ENCODE measurements at regions not wholly inside any gene's neighbourhood (a gene's known extent, or its start where the extent isn't known, plus 50 kb on each side); places are given as distances from the start of the nearest gene placed in this dataset.

- no peak overlapping the region for H2AFZ ChIP-seq (ENCODE audit: low read depth, low read length)
- no peak overlapping the region for H3K4me3 ChIP-seq (ENCODE audit: low read length)
- H3K4me1 ChIP-seq (ENCODE audit: insufficient read depth, low read length), result peaks cover 38% of the 10 kb centered on the region
- H3K36me3 ChIP-seq (ENCODE audit: insufficient read depth, low read length), result no peaks in the 10 kb centered on the region
- H3K27me3 ChIP-seq (ENCODE audit: insufficient read depth, low read length), result no peaks in the 10 kb centered on the region
- H3K9me3 ChIP-seq (ENCODE audit: low read length), result no peaks in the 10 kb centered on the region
Observed at GRCh38 chr2:217332866-217333265, 473.0 kb upstream of the TNP1 start.

- H3K4me1 ChIP-seq (ENCODE audit: insufficient read depth, low read length), result peaks cover 41% of the 10 kb centered on the region
- H2AFZ ChIP-seq (ENCODE audit: low read depth, low read length), result no peak overlapping the region
- H3K36me3 ChIP-seq (ENCODE audit: insufficient read depth, low read length), result no peaks in the 10 kb centered on the region
- H3K9me3 ChIP-seq (ENCODE audit: low read length), result no peaks in the 10 kb centered on the region
- H3K4me3 ChIP-seq (ENCODE audit: low read length), result no peak overlapping the region
- H3K27me3 ChIP-seq (ENCODE audit: insufficient read depth, low read length), result no peaks in the 10 kb centered on the region
Observed at GRCh38 chr2:217332417-217332791, 472.5 kb upstream of the TNP1 start.

GRCh38 chr2:217331523-217332416 lies 471.9 kb upstream of the TNP1 start:
- no peaks in the 10 kb centered on the region for H3K9me3 ChIP-seq (ENCODE audit: low read length)
- H2AFZ ChIP-seq (ENCODE audit: low read depth, low read length), result no peak overlapping the region
- no peaks in the 10 kb centered on the region for H3K27me3 ChIP-seq (ENCODE audit: insufficient read depth, low read length)
- no peak overlapping the region for H3K4me3 ChIP-seq (ENCODE audit: low read length)
- peaks cover 41% of the 10 kb centered on the region for H3K4me1 ChIP-seq (ENCODE audit: insufficient read depth, low read length)
- H3K36me3 ChIP-seq (ENCODE audit: insufficient read depth, low read length), result no peaks in the 10 kb centered on the region

GRCh38 chr2:217330647-217331046 lies 470.8 kb upstream of the TNP1 start:
- Histone ChIP-seq H3K4me3 (ENCODE audit: low read length) (no peak overlapping the region), H3K4me1 (ENCODE audit: insufficient read depth, low read length) (peaks cover 41% of the 10 kb centered on the region), H2AFZ (ENCODE audit: low read depth, low read length) (no peak overlapping the region), H3K36me3 (ENCODE audit: insufficient read depth, low read length) (no peaks in the 10 kb centered on the region), H3K27me3 (ENCODE audit: insufficient read depth, low read length) (no peaks in the 10 kb centered on the region), H3K9me3 (ENCODE audit: low read length) (no peaks in the 10 kb centered on the region)

- no peak overlapping the region for H3K4me3 ChIP-seq (ENCODE audit: low read length)
- H3K4me1 ChIP-seq (ENCODE audit: insufficient read depth, low read length), result peaks cover 41% of the 10 kb centered on the region
- no peaks in the 10 kb centered on the region for H3K27me3 ChIP-seq (ENCODE audit: insufficient read depth, low read length)
Observed at GRCh38 chr2:217329023-217329431, 469.2 kb upstream of the TNP1 start.

GRCh38 chr2:217328622-217328978 lies 468.7 kb upstream of the TNP1 start:
- H3K4me1 ChIP-seq (ENCODE audit: insufficient read depth, low read length), result peaks cover 41% of the 10 kb centered on the region
- H3K36me3 ChIP-seq (ENCODE audit: insufficient read depth, low read length), result no peaks in the 10 kb centered on the region
- H3K9me3 ChIP-seq (ENCODE audit: low read length), result no peaks in the 10 kb centered on the region
- no peaks in the 10 kb centered on the region for H3K27me3 ChIP-seq (ENCODE audit: insufficient read depth, low read length)
- no peak overlapping the region for H3K4me3 ChIP-seq (ENCODE audit: low read length)
- H2AFZ ChIP-seq (ENCODE audit: low read depth, low read length), result peak overlapping the region; percentile 72

More at GRCh38 chr2:217329023-217329431, 469.2 kb upstream of the TNP1 start:
- Histone ChIP-seq H3K36me3 (ENCODE audit: insufficient read depth, low read length) (no peaks in the 10 kb centered on the region), H2AFZ (ENCODE audit: low read depth, low read length) (peak overlapping the region; percentile 72), H3K9me3 (ENCODE audit: low read length) (no peaks in the 10 kb centered on the region)

DNA sequence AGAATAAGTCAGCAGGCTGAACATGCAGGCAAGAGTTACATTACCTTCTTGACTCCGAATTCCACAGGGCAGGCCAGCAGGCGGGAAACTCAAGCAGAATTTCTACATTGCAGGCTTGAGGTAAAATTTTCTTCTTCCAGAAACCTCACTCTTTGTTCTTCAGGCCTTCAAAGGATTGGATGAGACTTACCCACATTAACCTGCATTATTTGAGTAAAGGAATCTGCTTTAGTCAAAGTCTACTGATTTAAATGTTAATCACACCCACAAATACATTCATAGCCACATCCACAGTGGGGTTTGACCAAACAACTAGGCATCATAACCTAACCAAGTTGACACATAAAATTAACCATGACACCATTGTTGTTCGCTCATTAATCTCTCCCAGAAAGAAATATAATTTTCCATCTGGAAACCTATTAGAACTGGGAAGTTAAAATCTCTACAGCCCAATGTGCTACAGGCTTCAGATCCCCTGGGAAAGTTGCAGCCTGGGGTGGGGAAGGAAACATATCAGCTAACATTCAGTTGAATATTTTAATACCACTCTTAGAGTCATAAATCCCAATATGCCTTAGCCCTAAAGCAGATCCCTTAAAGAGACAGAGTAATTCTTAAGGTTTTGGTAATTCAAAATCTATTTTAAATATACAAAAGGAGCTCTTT lies 468.2 kb upstream of the TNP1 start:
- Histone ChIP-seq H3K9me3 (ENCODE audit: low read length) (no peaks in the 10 kb centered on the region), H3K27me3 (ENCODE audit: insufficient read depth, low read length) (no peaks in the 10 kb centered on the region)

DNA sequence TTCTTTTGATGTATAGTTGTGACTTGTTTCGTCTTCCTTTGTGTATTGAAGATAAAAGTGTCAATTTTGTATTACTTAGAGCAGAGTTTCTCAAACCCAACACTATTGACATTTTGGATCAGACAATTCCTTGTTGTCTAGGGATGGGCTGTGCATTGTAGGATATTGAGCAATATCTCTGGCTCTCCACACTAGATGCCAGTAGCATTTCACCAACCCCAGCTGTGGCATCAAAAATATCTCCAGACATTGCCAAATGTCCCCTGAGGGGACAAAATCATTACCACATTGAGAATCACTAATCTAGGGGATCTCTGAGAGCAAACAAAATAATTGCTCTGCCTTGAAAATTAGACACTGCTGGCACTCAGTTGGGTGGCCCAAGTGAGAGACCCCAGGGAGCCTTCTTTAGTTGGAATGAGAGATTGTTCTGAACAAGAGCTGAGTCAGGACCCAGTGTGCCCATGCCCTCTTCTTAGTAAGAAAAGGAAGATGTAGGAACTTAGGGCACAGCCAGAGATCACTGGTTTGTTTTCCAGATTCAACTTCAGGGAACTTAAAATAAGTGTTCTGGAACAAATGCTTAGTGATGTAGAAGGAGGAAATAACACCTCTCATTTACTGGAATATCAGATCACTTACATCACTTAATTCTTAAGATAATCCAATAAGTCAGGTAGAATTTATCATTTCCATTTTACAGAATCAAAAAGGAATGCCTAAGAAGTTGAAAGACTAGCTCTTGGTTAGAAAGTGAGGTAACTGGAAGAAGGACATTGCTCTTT lies 466.6 kb upstream of the TNP1 start:
- Histone ChIP-seq H3K9me3 (ENCODE audit: low read length) (no peaks in the 10 kb centered on the region), H3K4me1 (ENCODE audit: insufficient read depth, low read length) (peaks cover 30% of the 10 kb centered on the region), H3K27me3 (ENCODE audit: insufficient read depth, low read length) (no peaks in the 10 kb centered on the region), H3K4me3 (ENCODE audit: low read length) (no peak overlapping the region), H3K36me3 (ENCODE audit: insufficient read depth, low read length) (no peaks in the 10 kb centered on the region), H2AFZ (ENCODE audit: low read depth, low read length) (no peak overlapping the region)

More for the DNA sequence above, 468.2 kb upstream of the TNP1 start:
- Histone ChIP-seq H3K36me3 (ENCODE audit: insufficient read depth, low read length) (no peaks in the 10 kb centered on the region), H3K4me3 (ENCODE audit: low read length) (no peak overlapping the region), H3K4me1 (ENCODE audit: insufficient read depth, low read length) (peaks cover 41% of the 10 kb centered on the region), H2AFZ (ENCODE audit: low read depth, low read length) (no peak overlapping the region)

DNA sequence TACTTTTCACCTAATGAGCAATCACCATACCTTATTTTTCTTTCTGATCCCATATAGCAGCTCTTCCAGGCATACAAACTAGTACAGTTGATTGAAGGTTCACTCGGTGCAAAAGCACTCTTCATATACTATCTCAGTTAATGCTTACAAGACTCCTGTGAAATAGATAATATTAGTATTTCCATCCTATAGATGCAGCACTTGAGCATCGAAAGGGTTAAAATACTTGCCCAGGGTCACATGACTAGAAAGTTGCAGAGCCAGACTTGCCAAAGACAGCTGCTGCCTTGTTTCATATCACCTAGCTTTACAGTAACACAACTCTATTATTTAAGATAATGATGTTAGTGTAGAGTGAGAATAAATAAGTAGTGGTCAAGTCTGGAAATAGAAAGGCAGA lies 466.0 kb upstream of the TNP1 start:
- no peaks in the 10 kb centered on the region for H3K9me3 ChIP-seq (ENCODE audit: low read length)
- peaks cover 25% of the 10 kb centered on the region for H3K4me1 ChIP-seq (ENCODE audit: insufficient read depth, low read length)
- no peak overlapping the region for H3K4me3 ChIP-seq (ENCODE audit: low read length)
- no peaks in the 10 kb centered on the region for H3K27me3 ChIP-seq (ENCODE audit: insufficient read depth, low read length)
- H2AFZ ChIP-seq (ENCODE audit: low read depth, low read length), result no peak overlapping the region
- H3K36me3 ChIP-seq (ENCODE audit: insufficient read depth, low read length), result no peaks in the 10 kb centered on the region

GRCh38 chr2:217325251-217325650 lies 465.4 kb upstream of the TNP1 start:
- Histone ChIP-seq H2AFZ (ENCODE audit: low read depth, low read length) (no peak overlapping the region), H3K4me1 (ENCODE audit: insufficient read depth, low read length) (peaks cover 25% of the 10 kb centered on the region), H3K27me3 (ENCODE audit: insufficient read depth, low read length) (no peaks in the 10 kb centered on the region), H3K4me3 (ENCODE audit: low read length) (no peak overlapping the region), H3K9me3 (ENCODE audit: low read length) (no peaks in the 10 kb centered on the region), H3K36me3 (ENCODE audit: insufficient read depth, low read length) (no peaks in the 10 kb centered on the region)

GRCh38 chr2:217316743-217317142 lies 456.9 kb upstream of the TNP1 start:
- H3K9me3 ChIP-seq (ENCODE audit: low read length), result peaks cover 10% of the 10 kb centered on the region
- no peaks in the 10 kb centered on the region for H3K36me3 ChIP-seq (ENCODE audit: insufficient read depth, low read length)
- H3K4me3 ChIP-seq (ENCODE audit: low read length), result no peak overlapping the region
- no peak overlapping the region for H2AFZ ChIP-seq (ENCODE audit: low read depth, low read length)
- no peaks in the 10 kb centered on the region for H3K4me1 ChIP-seq (ENCODE audit: insufficient read depth, low read length)
- H3K27me3 ChIP-seq (ENCODE audit: insufficient read depth, low read length), result no peaks in the 10 kb centered on the region

DNA sequence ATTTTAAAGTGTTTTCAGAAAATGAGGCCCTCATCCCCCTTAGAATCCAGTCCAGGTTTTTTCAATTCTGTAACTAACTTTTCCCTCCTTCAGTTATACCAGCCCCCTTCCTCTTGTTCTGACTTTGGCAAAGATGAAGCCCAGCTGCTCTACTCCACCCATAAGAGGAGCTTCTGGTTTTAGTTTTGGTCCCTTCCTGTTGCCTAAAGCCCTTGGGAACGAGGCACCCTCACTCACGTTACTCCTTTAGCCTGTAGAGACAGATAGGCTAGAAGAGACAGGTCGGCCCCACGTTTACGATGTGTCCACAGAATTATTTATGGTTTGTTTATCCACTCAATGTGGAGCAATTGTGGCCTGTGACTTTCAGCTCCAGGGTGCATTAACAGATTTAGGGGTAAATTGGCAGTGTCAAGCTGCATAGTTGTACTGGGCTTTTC lies 454.2 kb upstream of the TNP1 start:
- no peaks in the 10 kb centered on the region for H3K27me3 ChIP-seq (ENCODE audit: insufficient read depth, low read length)
- no peak overlapping the region for H3K4me3 ChIP-seq (ENCODE audit: low read length)
- H3K36me3 ChIP-seq (ENCODE audit: insufficient read depth, low read length), result no peaks in the 10 kb centered on the region
- H3K9me3 ChIP-seq (ENCODE audit: low read length), result peaks cover 12% of the 10 kb centered on the region
- no peak overlapping the region for H2AFZ ChIP-seq (ENCODE audit: low read depth, low read length)
- H3K4me1 ChIP-seq (ENCODE audit: insufficient read depth, low read length), result no peaks in the 10 kb centered on the region

DNA sequence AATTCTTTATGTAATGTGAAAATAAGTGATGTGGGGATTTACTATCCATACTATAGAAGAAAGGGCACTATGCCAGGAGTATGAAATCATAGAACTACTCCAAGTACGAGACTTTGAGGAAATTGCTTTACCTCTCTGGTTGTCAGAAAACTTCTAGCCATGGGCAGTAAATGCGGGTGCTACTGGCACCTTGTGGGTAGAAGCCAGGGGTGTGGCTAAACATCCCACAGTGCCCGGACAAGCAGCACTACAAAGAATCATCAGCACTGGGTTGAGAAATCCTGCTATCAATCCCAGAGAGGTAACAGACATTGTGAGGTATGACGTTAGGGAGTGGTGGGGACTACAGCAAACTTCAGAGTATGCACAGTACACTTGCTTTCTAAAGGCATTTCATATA lies 453.5 kb upstream of the TNP1 start:
- H3K4me1 ChIP-seq (ENCODE audit: insufficient read depth, low read length), result no peaks in the 10 kb centered on the region
- H3K36me3 ChIP-seq (ENCODE audit: insufficient read depth, low read length), result no peaks in the 10 kb centered on the region
- no peak overlapping the region for H3K4me3 ChIP-seq (ENCODE audit: low read length)
- no peaks in the 10 kb centered on the region for H3K27me3 ChIP-seq (ENCODE audit: insufficient read depth, low read length)
- H3K9me3 ChIP-seq (ENCODE audit: low read length), result peaks cover 15% of the 10 kb centered on the region
- H2AFZ ChIP-seq (ENCODE audit: low read depth, low read length), result no peak overlapping the region
